ENCODE measurements at regions not wholly inside any gene's neighbourhood (a gene's known extent, or its start where the extent isn't known, plus 50 kb on each side); places are given as distances from the start of the nearest gene placed in this dataset.

DNA sequence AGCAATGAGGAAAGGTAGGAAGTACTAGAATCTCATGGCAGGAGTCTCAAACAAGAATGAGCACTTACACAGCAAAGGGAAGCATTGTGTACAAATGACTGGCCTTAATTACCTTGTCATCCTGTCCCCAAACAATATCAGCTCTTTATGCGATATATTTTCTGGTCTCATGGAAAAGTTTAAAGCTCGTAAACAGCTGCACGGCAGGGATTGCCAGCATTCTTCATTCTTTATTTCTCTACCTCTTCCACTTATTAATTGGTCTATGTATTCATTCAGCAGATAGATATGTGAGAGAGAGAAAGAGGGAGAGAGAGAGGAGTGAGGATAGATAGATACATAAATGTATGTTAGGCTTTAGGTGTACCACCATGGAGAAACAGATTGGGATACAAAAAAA, 155.8 kb upstream of the FAT4 start:
- TF ChIP-seq, protein P1, sequence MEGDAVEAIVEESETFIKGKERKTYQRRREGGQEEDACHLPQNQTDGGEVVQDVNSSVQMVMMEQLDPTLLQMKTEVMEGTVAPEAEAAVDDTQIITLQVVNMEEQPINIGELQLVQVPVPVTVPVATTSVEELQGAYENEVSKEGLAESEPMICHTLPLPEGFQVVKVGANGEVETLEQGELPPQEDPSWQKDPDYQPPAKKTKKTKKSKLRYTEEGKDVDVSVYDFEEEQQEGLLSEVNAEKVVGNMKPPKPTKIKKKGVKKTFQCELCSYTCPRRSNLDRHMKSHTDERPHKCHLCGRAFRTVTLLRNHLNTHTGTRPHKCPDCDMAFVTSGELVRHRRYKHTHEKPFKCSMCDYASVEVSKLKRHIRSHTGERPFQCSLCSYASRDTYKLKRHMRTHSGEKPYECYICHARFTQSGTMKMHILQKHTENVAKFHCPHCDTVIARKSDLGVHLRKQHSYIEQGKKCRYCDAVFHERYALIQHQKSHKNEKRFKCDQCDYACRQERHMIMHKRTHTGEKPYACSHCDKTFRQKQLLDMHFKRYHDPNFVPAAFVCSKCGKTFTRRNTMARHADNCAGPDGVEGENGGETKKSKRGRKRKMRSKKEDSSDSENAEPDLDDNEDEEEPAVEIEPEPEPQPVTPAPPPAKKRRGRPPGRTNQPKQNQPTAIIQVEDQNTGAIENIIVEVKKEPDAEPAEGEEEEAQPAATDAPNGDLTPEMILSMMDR (IDR thresholded peaks at IDR 0.05; ENCODE audit: extremely low read depth, insufficient read depth, missing control alignments), result no peak
- in situ Hi-C loops (cut with MboI; ENCODE audit: low pct_unique_long_range_greater_than_20kb, low sequenced_read_pairs, unreplicated experiment), result no loop called here

DNA sequence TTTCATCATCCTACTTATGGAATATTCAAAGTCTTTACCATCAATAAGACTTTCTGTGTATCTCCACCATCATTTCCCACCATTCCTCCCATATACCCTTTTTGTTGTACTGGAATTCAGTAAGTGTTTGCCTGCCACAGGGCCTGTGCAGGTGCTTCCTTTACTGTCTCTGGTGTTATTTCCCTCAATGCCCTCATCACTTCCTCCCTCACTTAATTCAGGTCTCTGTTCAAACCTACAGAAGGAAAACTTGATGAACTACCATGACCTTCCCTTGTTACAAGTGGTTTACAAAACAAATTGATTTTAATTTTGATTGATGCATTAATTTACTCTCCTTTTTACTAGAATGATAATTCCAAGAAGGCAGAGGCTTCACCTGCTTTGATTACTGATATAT, 159.5 kb upstream of the FAT4 start:
- TF ChIP-seq, protein P1 (IDR thresholded peaks at IDR 0.05; ENCODE audit: extremely low read depth, insufficient read depth, missing control alignments), result no peak
- in situ Hi-C loops (cut with MboI; ENCODE audit: low pct_unique_long_range_greater_than_20kb, low sequenced_read_pairs, unreplicated experiment), result no loop called here
- no peak for DNase-seq (ENCODE audit: low spot score)

More for the DNA sequence above, 155.8 kb upstream of the FAT4 start:
- DNase-seq (ENCODE audit: low spot score), result no peak

DNA sequence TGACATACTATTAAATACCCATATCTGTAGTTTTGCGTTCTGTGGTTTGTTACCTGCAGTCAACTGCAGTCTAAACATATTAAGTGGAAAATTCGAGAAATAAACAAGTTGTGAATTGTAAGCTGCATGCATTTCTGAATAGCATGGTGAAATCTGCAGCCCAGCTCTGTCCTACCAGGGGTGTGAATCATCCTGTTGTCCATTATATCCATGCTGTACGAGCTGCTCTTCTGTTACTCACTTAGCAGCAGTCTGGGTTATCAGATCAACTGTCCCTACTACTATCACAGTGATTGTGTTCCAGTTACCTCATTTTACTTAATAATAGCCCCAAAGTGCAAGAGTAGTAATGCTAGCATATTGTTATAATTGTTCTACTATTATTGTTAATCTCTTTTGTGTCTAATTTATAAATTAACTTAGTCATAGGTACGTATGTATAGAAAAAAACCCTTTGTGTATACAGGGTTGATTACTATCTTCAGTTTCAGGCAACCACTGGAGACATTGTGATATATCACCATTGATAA, 173.7 kb upstream of the FAT4 start:
- in situ Hi-C loops (cut with MboI; ENCODE audit: low pct_unique_long_range_greater_than_20kb, low sequenced_read_pairs, unreplicated experiment), result no loop called here
- DNase-seq (ENCODE audit: low spot score), result no peak
- TF ChIP-seq, protein P1 (IDR thresholded peaks at IDR 0.05; ENCODE audit: extremely low read depth, insufficient read depth, missing control alignments), result no peak

DNA sequence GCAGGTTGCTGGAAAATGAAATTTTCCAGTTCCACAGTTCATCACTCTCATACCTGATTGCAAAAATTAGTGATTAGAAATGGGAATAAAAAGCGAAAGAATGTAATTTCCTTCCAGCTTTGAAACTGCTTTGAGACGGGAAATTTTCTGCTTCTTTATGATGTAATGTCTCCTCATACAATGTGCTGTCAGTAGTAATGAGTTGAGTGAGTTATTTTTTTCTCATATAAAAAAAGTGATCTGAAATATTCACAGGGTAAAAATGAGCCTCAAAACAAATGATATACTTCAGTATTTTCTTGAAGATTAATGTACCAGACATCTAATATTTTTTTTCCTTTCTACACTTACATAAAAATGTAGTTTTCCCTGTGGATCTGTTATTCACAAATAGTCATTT, 179.1 kb upstream of the FAT4 start:
- DNase-seq (ENCODE audit: low spot score), result no peak
- TF ChIP-seq, protein P1 (IDR thresholded peaks at IDR 0.05; ENCODE audit: extremely low read depth, insufficient read depth, missing control alignments), result no peak
- in situ Hi-C loops (cut with MboI; ENCODE audit: low pct_unique_long_range_greater_than_20kb, low sequenced_read_pairs, unreplicated experiment), result no loop called here

DNA sequence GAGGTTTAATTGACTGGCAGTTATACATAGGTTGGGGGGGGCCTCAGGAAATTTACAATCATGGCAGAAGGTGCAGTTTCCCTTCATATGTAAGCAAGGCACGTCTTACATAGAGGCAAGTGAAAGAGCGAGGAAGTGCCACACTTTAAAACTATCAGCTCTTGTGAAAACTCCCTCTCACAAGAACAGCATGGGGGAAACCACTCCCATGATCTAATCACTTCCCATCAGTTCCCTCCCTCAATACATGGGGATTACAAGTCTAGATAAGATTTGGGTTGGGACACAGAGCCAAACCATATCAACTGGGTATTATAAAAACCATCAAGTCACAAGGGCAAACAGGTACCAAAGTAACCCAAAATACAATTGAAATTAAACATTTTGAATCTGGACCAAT, 182.0 kb upstream of the FAT4 start:
- TF ChIP-seq, protein P1 (IDR thresholded peaks at IDR 0.05; ENCODE audit: extremely low read depth, insufficient read depth, missing control alignments), result no peak
- no peak for DNase-seq (ENCODE audit: low spot score)
- in situ Hi-C loops (cut with MboI; ENCODE audit: low pct_unique_long_range_greater_than_20kb, low sequenced_read_pairs, unreplicated experiment), result no loop called here

DNA sequence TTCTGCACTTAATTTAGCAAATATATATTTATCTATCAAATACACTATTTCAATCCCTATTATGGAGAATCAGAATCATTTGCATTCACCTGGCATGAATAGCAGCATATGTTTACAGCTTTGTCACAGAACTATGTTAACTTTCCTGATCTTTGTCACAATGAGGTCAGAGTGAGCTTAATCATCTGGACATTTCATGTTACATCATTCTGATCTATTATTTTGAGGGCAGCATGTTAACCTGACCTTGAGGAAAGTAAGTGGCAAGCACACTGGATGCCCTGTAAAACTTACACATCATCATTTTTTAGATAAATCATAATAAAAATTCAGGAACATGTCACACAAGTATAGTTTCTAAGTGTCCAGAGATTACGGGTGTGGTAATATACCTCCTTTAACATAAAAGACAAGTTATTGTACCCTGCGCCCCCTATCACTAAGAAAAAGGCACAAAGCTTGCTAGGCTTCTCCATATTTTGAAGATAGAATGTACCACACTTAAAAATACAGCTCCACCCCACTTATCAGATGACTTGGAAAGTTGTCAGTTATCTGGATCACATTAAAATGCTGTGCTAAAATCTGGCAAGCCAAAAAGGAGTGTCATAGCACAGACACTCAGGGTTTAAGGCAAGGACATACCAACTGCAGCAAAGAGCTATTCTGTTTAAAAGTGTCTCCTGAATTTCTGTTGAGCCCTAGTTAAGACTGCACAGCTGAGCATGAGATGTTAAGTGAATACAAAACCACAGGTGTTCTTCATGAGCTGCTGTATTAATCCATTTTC, 182.7 kb upstream of the FAT4 start:
- DNase-seq (ENCODE audit: low spot score), result no peak
- in situ Hi-C loops (cut with MboI; ENCODE audit: low pct_unique_long_range_greater_than_20kb, low sequenced_read_pairs, unreplicated experiment), result no loop called here
- TF ChIP-seq, protein P1 (IDR thresholded peaks at IDR 0.05; ENCODE audit: extremely low read depth, insufficient read depth, missing control alignments), result no peak
